22Rv1 (cell line): ENCODE measurements at regions not wholly inside any gene's neighbourhood (a gene's known extent, or its start where the extent isn't known, plus 50 kb on each side); places are given as distances from the start of the nearest gene placed in this dataset.

Source experiments
- ZFX ChIP-seq: fragments of 450-650 bp; IDR thresholded peaks from 2 replicates; pipeline ENCODE4 v1.6.1; 2017; ENCODE audit warnings: antibody characterized with exemption, borderline replicate concordance
- TF ChIP-seq, protein P1 (sequence below): fragments of 450-650 bp; IDR thresholded peaks from 2 replicates; pipeline ENCODE4 v1.5.1; 2017; ENCODE audit warnings: mild to moderate bottlenecking

DNA sequence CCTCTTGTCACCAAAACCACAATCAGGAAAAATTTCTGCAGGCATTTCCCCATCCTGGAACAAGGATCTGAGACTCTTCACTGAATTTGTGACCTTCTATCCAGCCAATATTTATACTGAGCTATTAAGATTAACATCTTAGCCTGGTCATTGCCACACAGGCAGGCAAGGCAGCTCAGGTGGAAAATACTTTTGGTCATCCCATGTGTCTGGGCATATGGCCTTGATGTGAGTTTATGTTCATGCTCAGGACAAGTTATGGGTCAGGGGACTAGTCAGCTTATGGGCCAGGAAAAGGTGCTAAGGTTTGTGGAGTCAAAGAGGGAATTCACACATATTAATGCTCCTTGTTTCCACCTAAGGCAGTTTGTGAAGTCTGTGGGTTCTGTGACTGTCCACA lies 124.3 kb upstream of the TOP3B start:
- TF ChIP-seq, protein P1, sequence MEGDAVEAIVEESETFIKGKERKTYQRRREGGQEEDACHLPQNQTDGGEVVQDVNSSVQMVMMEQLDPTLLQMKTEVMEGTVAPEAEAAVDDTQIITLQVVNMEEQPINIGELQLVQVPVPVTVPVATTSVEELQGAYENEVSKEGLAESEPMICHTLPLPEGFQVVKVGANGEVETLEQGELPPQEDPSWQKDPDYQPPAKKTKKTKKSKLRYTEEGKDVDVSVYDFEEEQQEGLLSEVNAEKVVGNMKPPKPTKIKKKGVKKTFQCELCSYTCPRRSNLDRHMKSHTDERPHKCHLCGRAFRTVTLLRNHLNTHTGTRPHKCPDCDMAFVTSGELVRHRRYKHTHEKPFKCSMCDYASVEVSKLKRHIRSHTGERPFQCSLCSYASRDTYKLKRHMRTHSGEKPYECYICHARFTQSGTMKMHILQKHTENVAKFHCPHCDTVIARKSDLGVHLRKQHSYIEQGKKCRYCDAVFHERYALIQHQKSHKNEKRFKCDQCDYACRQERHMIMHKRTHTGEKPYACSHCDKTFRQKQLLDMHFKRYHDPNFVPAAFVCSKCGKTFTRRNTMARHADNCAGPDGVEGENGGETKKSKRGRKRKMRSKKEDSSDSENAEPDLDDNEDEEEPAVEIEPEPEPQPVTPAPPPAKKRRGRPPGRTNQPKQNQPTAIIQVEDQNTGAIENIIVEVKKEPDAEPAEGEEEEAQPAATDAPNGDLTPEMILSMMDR, result no peak
- no peak for TF ChIP-seq ZFX
